ENCODE measurements at regions not wholly inside any gene's neighbourhood (a gene's known extent, or its start where the extent isn't known, plus 50 kb on each side); places are given as distances from the start of the nearest gene placed in this dataset.

DNA sequence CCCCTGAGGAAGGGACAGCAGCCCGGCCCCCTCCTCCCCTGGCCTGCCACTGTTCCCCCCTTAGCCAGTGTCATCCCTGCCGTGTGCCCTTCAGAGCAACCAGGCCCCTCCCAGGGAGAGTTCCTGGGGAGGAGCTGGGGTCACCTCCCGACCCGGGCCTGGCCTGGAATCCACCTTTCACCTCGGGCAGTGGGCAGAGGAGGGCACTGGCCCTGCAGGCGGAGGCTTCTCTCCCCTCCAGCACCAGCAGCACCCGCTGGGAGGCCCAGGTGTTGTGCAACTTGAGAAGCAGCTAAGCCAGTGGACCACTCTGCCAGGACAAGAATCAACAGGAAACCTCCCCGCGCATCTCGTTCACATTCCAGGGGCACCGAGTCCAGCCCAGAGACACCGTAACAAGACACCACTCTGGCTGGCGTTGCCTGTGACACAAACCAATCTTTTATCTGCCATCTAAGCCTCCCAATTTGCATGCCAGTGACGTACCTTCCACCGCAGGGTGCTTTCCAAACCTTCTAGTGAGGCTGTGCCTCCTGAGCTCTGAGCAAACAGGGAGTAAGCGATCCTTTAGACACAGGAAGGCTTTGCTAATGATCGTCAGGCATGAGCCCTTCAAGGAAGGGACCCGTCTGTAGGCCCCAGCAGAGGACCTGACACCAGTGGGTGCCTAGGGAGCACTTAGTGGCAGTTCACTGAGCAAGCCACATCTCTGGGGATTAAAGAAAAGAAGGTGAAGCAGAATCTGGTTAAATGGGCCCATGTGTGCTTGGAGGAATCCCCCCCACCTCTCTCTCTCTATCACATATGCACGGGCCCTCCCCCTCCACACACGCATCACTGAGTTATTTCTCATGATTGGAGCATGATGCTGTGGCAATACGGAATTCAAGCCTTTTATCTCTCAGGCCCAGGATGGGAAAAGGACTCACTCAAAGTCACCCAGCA is 98.9 kb upstream of the TLE3 start:
- no peak overlapping the region for H3K4me3 ChIP-seq (ENCODE audit: low read depth, low read length)
- TF ChIP-seq, protein P1, sequence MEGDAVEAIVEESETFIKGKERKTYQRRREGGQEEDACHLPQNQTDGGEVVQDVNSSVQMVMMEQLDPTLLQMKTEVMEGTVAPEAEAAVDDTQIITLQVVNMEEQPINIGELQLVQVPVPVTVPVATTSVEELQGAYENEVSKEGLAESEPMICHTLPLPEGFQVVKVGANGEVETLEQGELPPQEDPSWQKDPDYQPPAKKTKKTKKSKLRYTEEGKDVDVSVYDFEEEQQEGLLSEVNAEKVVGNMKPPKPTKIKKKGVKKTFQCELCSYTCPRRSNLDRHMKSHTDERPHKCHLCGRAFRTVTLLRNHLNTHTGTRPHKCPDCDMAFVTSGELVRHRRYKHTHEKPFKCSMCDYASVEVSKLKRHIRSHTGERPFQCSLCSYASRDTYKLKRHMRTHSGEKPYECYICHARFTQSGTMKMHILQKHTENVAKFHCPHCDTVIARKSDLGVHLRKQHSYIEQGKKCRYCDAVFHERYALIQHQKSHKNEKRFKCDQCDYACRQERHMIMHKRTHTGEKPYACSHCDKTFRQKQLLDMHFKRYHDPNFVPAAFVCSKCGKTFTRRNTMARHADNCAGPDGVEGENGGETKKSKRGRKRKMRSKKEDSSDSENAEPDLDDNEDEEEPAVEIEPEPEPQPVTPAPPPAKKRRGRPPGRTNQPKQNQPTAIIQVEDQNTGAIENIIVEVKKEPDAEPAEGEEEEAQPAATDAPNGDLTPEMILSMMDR (IDR thresholded peaks at IDR 0.05; ENCODE audit: control insufficient read depth, extremely low read depth, insufficient read depth) = no peak
- DNase-seq (ENCODE audit: low read depth) = peak; percentile 73

DNA sequence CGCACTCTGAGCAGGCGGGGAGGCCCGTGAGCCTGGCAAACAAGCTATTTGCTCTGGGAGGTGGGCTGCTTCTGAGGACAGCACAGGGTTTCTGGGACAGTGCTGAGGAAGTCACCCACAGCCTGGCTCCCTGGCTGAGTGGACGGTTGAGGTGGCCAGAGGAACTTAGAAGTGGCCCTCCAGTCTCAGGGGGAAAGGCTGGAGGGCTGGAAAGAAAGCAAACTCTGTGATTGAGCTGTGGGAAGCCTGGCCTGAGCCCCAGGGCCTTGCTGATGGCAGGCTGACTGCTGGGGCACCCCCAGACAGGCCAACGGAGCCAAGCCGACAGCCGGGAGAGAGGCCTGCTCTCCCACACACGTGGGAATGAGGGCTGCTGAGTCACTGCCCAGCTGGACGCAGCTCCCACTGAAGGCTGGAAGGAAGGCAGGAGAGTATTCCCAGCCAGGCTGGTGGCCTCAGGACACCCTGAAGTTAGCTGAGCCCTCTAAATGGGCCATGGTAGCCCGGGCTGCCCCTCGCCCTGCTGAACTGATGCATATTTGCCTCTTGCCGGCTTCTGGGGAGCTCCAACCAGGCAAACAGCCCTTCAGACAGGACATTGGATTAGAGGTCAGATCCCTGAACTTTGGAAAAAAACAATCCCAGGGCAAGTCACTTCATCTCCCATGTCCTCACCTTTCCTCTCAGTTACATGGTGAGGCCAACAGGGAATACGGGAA is 98.0 kb upstream of the TLE3 start:
- DNase-seq (ENCODE audit: low read depth) = no peak
- TF ChIP-seq, protein P1 (IDR thresholded peaks at IDR 0.05; ENCODE audit: control insufficient read depth, extremely low read depth, insufficient read depth) = no peak
- no peak overlapping the region for H3K4me3 ChIP-seq (ENCODE audit: low read depth, low read length)

DNA sequence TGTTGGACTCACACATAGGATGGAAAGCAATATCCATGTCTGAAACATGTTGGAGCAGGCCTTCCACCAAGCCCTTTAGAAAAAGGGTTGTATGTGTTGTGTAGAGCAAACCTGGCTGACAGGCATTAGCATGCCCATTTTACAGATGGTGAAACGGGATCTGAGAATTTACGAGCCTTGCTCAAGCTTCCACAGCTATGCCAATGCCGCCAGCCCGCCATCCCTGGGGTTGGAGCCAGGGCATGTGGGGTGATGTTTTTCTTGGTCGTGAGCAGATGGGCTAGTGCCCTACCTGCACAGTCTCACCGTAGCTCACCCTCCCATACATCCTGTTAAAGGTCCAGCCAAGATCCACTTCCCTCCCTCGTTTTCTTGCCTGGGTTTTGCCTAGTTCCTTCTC is 97.5 kb upstream of the TLE3 start:
- DNase-seq (ENCODE audit: low read depth) = peak; percentile 26
- TF ChIP-seq, protein P1 (IDR thresholded peaks at IDR 0.05; ENCODE audit: control insufficient read depth, extremely low read depth, insufficient read depth) = no peak
- H3K4me3 ChIP-seq (ENCODE audit: low read depth, low read length) = no peak overlapping the region

DNA sequence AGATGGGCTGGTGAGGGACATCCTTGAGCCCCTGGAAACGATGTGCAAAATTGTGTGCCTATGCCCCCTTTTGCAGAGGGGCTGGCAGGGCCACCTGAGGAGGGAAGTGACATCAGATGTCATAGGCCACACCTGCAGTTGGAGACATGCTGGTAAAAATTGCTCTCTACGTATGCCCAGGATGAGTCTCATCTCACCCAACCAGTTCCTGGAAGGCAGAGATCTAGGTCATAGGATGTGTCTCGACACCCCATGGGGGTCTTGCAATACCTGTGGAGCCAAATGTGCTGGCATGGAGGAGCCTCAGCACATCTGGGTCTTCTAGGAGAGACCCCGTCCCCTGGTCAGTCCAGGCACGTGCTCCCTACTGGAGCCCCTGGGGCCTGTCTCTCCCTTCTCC is 96.5 kb upstream of the TLE3 start:
- H3K4me3 ChIP-seq (ENCODE audit: low read depth, low read length) = no peak overlapping the region
- no peak for DNase-seq (ENCODE audit: low read depth)
- TF ChIP-seq, protein P1 (IDR thresholded peaks at IDR 0.05; ENCODE audit: control insufficient read depth, extremely low read depth, insufficient read depth) = no peak

DNA sequence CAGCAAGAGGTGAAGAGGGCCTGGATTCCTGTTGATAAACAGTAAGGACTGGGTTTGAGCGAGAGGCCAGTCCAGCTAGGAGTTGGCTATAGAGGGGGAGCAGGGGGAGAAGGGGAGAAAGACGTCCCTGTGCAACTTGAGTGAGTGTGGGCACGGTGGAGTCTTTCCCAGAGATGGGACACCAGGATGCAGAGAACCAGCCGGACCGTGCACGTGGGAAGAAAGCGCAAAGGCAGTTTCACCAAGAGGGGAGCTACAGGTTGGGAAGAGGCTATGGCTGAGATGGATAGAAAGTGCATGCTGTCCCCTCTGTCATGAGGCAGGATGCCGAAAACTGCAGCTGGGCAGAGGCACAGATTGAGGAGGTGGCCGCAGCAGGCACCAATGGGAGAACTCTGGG is 96.0 kb upstream of the TLE3 start:
- DNase-seq (ENCODE audit: low read depth) = no peak
- H3K4me3 ChIP-seq (ENCODE audit: low read depth, low read length) = no peak overlapping the region
- TF ChIP-seq, protein P1 (IDR thresholded peaks at IDR 0.05; ENCODE audit: control insufficient read depth, extremely low read depth, insufficient read depth) = no peak

DNA sequence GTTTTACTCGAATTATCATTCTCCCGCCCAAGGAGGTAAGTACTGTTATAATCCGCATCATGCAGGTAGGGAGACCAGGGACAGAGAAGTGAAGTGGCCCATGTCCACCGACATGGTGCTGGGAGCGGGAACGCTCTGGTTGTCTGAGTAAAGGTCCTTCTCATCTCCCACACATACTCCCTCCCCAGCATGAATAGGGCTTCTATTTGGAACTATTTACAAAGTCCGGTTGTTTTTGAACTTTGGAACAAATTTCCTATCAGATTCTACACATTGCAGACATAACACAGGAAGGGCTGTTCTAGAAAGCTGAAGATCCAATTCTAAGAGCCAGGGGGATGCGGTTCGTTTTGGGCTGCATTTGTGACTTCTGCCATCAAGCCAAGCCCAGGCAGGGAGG is 94.8 kb upstream of the TLE3 start:
- H3K4me3 ChIP-seq (ENCODE audit: low read depth, low read length) = no peak overlapping the region
- no peak for DNase-seq (ENCODE audit: low read depth)
- TF ChIP-seq, protein P1 (IDR thresholded peaks at IDR 0.05; ENCODE audit: control insufficient read depth, extremely low read depth, insufficient read depth) = no peak
